HepG2 (cell line): ENCODE measurements at regions not wholly inside any gene's neighbourhood (a gene's known extent, or its start where the extent isn't known, plus 50 kb on each side); places are given as distances from the start of the nearest gene placed in this dataset.

Source experiments
- ATAC-seq: fragments of 200-7000 bp; cut with Tn5 transposase; 3 replicates; pipeline ENCODE4 v1.9.1; 2020; ENCODE audit warnings: mild to moderate bottlenecking, moderate library complexity
- BruUV-seq: library from RNA; stranded (reverse); fragments of 400-500 nt; replicated peaks from 2 replicates; lab custom pipeline; 2021; lab: Mats Ljungman, UMichigan
- CTCF ChIA-PET: fragments of 300-600 bp; formaldehyde crosslinking; extraction: SDS; loops from one replicate; lab custom pipeline; 2021; ENCODE audit warnings: low total read pairs, inconsistent platforms, low intra/inter-chr PET ratio; lab: Yijun Ruan, JAX
- POLR2A ChIA-PET: fragments of 350-600 bp; sonication (Branson Sonifier 250); formaldehyde crosslinking; loops from one replicate; lab custom pipeline; 2020; ENCODE audit warnings: antibody characterized with exemption, inconsistent platforms; lab: Yijun Ruan, JAX
- DNase-seq: peaks from one replicate; pipeline ENCODE4 v3.0.0-alpha.2; 2015; ENCODE audit warnings: low spot score
- FAIRE-seq: peaks from 3 replicates; lab custom pipeline; 2011; peaks lifted over from hg19 to GRCh38; lab: Jason Lieb, UNC
- H2AFZ ChIP-seq: one replicate; pipeline ENCODE4 v1.6.1; 2011; ENCODE audit warnings: low read length, inconsistent platforms
- H3K27ac ChIP-seq: fragments of 300-600 bp; 3 replicates; pipeline ENCODE4 v1.8.0; 2011; ENCODE audit warnings: mixed run types, mild to moderate bottlenecking, mixed read lengths, low read length, inconsistent platforms; ENCODE audit not compliant: insufficient read depth; ENCODE audit errors: extremely low read length
- H3K27me3 ChIP-seq, 2 experiments: fragments of 200-600 bp in 1 of 2; 2 replicates in 1 of 2; 3 replicates in 1 of 2; pipeline versions ENCODE4 v1.6.0 to v1.8.0; 2011; ENCODE audit warnings: low read length in 2 of 2, mild to moderate bottlenecking in 2 of 2, moderate library complexity in 2 of 2, inconsistent platforms in 1 of 2; ENCODE audit not compliant: insufficient read depth in 2 of 2, control insufficient read depth in 1 of 2
- H3K36me3 ChIP-seq, 2 experiments: fragments of 200-600 bp in 1 of 2; replicated peaks in 1 of 2; 2 replicates in 1 of 2; 3 replicates in 1 of 2; pipeline versions ENCODE4 v1.5.1 to v1.8.0; 2011; ENCODE audit warnings: low read length in 2 of 2, inconsistent platforms in 1 of 2; ENCODE audit not compliant: insufficient read depth in 2 of 2, control insufficient read depth in 1 of 2
- H3K4me1 ChIP-seq: 2 replicates; pipeline ENCODE4 v1.5.1; 2012; ENCODE audit warnings: low read length, inconsistent platforms; ENCODE audit not compliant: insufficient read depth
- H3K4me2 ChIP-seq: 2 replicates; pipeline ENCODE4 v1.6.0; 2011; ENCODE audit warnings: low read depth, low read length, inconsistent platforms
- H3K4me3 ChIP-seq, 3 experiments: fragments of 200-600 bp in 1 of 3; sonication (generic), shearing (Covaris generic) in 1 of 3; replicated peaks in 1 of 3; 2 replicates each; pipeline ENCODE4 v1.5.1; 2011 to 2016; ENCODE audit warnings: low read length in 3 of 3, inconsistent platforms in 2 of 3, low read depth in 2 of 3, mild to moderate bottlenecking in 2 of 3, control low read depth in 1 of 3, mixed read lengths in 1 of 3; ENCODE audit not compliant: insufficient read depth in 1 of 3
- H3K79me2 ChIP-seq: one replicate; pipeline ENCODE4 v1.6.1; 2011; ENCODE audit warnings: low read length, inconsistent platforms; ENCODE audit not compliant: insufficient read depth
- H3K9ac ChIP-seq: 2 replicates; pipeline ENCODE4 v1.6.0; 2011; ENCODE audit warnings: mild to moderate bottlenecking, low read depth, low read length, inconsistent platforms; ENCODE audit not compliant: insufficient read depth
- H3K9me3 ChIP-seq: 2 replicates; pipeline ENCODE4 v1.5.1; 2012; ENCODE audit warnings: mild to moderate bottlenecking, low read length
- H4K20me1 ChIP-seq: 2 replicates; pipeline ENCODE4 v1.6.0; 2011; ENCODE audit warnings: inconsistent platforms, mild to moderate bottlenecking, low read length, moderate library complexity; ENCODE audit not compliant: insufficient read depth
- FOXK1 ChIP-seq: sonication (generic); formaldehyde crosslinking; IDR thresholded peaks from 2 replicates; pipeline ENCODE4 v1.4.0; 2020; ENCODE audit warnings: low read depth, missing genetic modification reagents, borderline replicate concordance
- HNRNPH1 ChIP-seq: fragments of 200-400 bp; formaldehyde crosslinking; optimal IDR thresholded peaks from 2 replicates; pipeline ENCODE3; 2017; ENCODE audit warnings: mild to moderate bottlenecking, low read depth, low read length
- RBFOX2 ChIP-seq: fragments of 200-400 bp; formaldehyde crosslinking; IDR thresholded peaks from 2 replicates; pipeline ENCODE4 v1.6.1; 2017; ENCODE audit warnings: low read depth, mild to moderate bottlenecking, low read length
- THAP7 ChIP-seq: sonication (generic); formaldehyde crosslinking; IDR thresholded peaks from 2 replicates; pipeline ENCODE4 v1.8.1; 2023; ENCODE audit warnings: mild to moderate bottlenecking, missing genetic modification reagents
- ZNF350 ChIP-seq: sonication (generic); formaldehyde crosslinking; IDR thresholded peaks from 2 replicates; pipeline ENCODE4 v1.4.0; 2020; ENCODE audit warnings: mild to moderate bottlenecking, low read depth, missing genetic modification reagents, borderline replicate concordance
- ZNF546 ChIP-seq: sonication (generic); formaldehyde crosslinking; conservative IDR thresholded peaks from 2 replicates; pipeline ENCODE4 v1.8.1; 2023; ENCODE audit warnings: mild to moderate bottlenecking, missing genetic modification reagents
- ZNF7 ChIP-seq: IDR thresholded peaks from 2 replicates; pipeline ENCODE4 v1.6.1; 2016; ENCODE audit warnings: missing biosample characterization, missing genetic modification reagents
- whole genome bisulfite sequencing: methylation state at CpG from one replicate; pipeline ENCODE4 v1.1.6; 2017; ENCODE audit warnings: low lambda C conversion rate; 5-methylcytosine and 5-hydroxymethylcytosine counted together
- in situ Hi-C: cut with HindIII; loops from 2 replicates; pipeline ENCODE4 v1.10.0; 2017; ENCODE audit warnings: low pct_unique_long_range_greater_than_20kb; ENCODE audit not compliant: extremely low pct_ligation_motif_present
- intact Hi-C: fragments of 100-400 bp; cut with micrococcal nuclease; formaldehyde crosslinking; loops from one replicate; pipeline ENCODE4 v1.10.0; 2022; ENCODE audit not compliant: unreplicated experiment

- Histone ChIP-seq H3K27me3 (no peaks in the 10 kb centered on the region), H3K27ac (no peak overlapping the region), H3K4me2 (no peak overlapping the region), H2AFZ (no peak overlapping the region), H4K20me1 (no peaks in the 10 kb centered on the region), H3K9me3 (no peaks in the 10 kb centered on the region), H3K4me3 (no peak overlapping the region), H3K9ac (no peak overlapping the region), H3K36me3 (no peaks in the 10 kb centered on the region), H3K79me2 (no peaks in the 10 kb centered on the region), H3K4me1 (no peaks in the 10 kb centered on the region)
- WGBS = 0% methylated on average over 2 of the region's 2 CpGs
- ChIA-PET POLR2A (no interaction called here), CTCF (no interaction called here)
- intact Hi-C loops = no loop called here
- FAIRE-seq (no peak), ATAC-seq (no peak), DNase-seq (no peak)
- no TSS peak for BruUV-seq
- in situ Hi-C loops = no loop called here
- TF ChIP-seq ZNF350 (CRISPR knock-in tag) = no peak
- TF ChIP-seq THAP7 = no peak
- no peak for TF ChIP-seq ZNF546 (CRISPR knock-in tag)
- no peak for TF ChIP-seq ZNF7 (CRISPR knock-in tag)
- no peak for TF ChIP-seq HNRNPH1
Measured at GRCh38 chr3:144235489-144235888, 263.9 kb downstream of the DIPK2A start.

GRCh38 chr3:144237351-144237750 is 265.7 kb downstream of the DIPK2A start:
- ChIA-PET POLR2A (no interaction called here), CTCF (no interaction called here)
- H4K20me1 ChIP-seq = no peaks in the 10 kb centered on the region
- FAIRE-seq (no peak), ATAC-seq (no peak), DNase-seq (no peak)
- WGBS = 19% methylated on average over 5 of the region's 5 CpGs
- no peaks in the 10 kb centered on the region for H3K27me3 ChIP-seq
- no peak overlapping the region for H3K4me3 ChIP-seq
- in situ Hi-C loops = no loop called here
- no TSS peak for BruUV-seq
- TF ChIP-seq RBFOX2 (no peak), FOXK1 (CRISPR knock-in tag) (no peak)
- H3K4me1 ChIP-seq = no peaks in the 10 kb centered on the region
- no peak overlapping the region for H3K9ac ChIP-seq
- no peaks in the 10 kb centered on the region for H3K36me3 ChIP-seq
- no peak overlapping the region for H2AFZ ChIP-seq
- no peak overlapping the region for H3K4me2 ChIP-seq
- no peaks in the 10 kb centered on the region for H3K9me3 ChIP-seq
- no peaks in the 10 kb centered on the region for H3K79me2 ChIP-seq
- no peak overlapping the region for H3K27ac ChIP-seq
- intact Hi-C loops = no loop called here
